GM20000 (cell line): ENCODE measurements at regions not wholly inside any gene's neighbourhood (a gene's known extent, or its start where the extent isn't known, plus 50 kb on each side); places are given as distances from the start of the nearest gene placed in this dataset.
"Not testable (repeated sequence)": the region's sequence is repeated elsewhere in the genome, so short reads cannot be mapped to it uniquely, and the experiment has no call there.

Source experiments
- DNase-seq: peaks from one replicate; pipeline ENCODE4 v3.0.0; 2012; ENCODE audit warnings: low spot score
- CTCF ChIP-seq: IDR thresholded peaks from 2 replicates; pipeline ENCODE4 v1.5.1; 2012; ENCODE audit warnings: mild to moderate bottlenecking, control low read depth; ENCODE audit errors: extremely low read depth, missing control alignments

- DNase-seq: no peak
- TF ChIP-seq CTCF: no peak
These were observed 206.1 kb downstream of the TUSC1 start for GRCh38 chr9:25472085-25472607.

GRCh38 chr9:25461416-25461815, 216.8 kb downstream of the TUSC1 start:
- TF ChIP-seq CTCF: no peak
- DNase-seq: no peak

- DNase-seq: no peak
- no peak for TF ChIP-seq CTCF
These were observed 224.4 kb downstream of the TUSC1 start for GRCh38 chr9:25453875-25454274.

- DNase-seq: no peak
- no peak for TF ChIP-seq CTCF
These were observed 228.7 kb downstream of the TUSC1 start for GRCh38 chr9:25449503-25449902.

GRCh38 chr9:25445721-25446120, 232.5 kb downstream of the TUSC1 start:
- not testable (repeated sequence) for DNase-seq

GRCh38 chr9:25442526-25442925, 235.7 kb downstream of the TUSC1 start:
- no peak for TF ChIP-seq CTCF
- no peak for DNase-seq

GRCh38 chr9:25427898-25428297, 250.3 kb downstream of the TUSC1 start:
- no peak for DNase-seq
- no peak for TF ChIP-seq CTCF

GRCh38 chr9:25427290-25427689, 251.0 kb downstream of the TUSC1 start:
- TF ChIP-seq CTCF: no peak
- no peak for DNase-seq
